HEK293 (cell line): ENCODE measurements at regions not wholly inside any gene's neighbourhood (a gene's known extent, or its start where the extent isn't known, plus 50 kb on each side); places are given as distances from the start of the nearest gene placed in this dataset.

Experiments used
- CTCF ChIA-PET: fragments of 350-600 bp; formaldehyde crosslinking; extraction: SDS; loops from one replicate; lab custom pipeline; 2021; ENCODE audit warnings: antibody characterized with exemption; lab: Yijun Ruan, JAX
- POLR2A ChIA-PET: fragments of 300-600 bp; formaldehyde crosslinking; extraction: SDS; loops from one replicate; lab custom pipeline; 2020; ENCODE audit warnings: antibody characterized with exemption, inconsistent platforms; lab: Yijun Ruan, JAX
- H3K27ac ChIP-seq: fragments of 200-500 bp; sonication (Bioruptor generic); 2 replicates; pipeline ENCODE4 v1.5.1; 2014; ENCODE audit warnings: low read depth, low read length, control low read depth, inconsistent platforms; ENCODE audit errors: extremely low read depth
- H3K36me3 ChIP-seq, 2 experiments: fragments of 200-500 bp in 1 of 2; sonication (Bioruptor generic) in 1 of 2; 1 replicate in 1 of 2; 2 replicates in 1 of 2; pipeline ENCODE4 v1.5.1; 2014 to 2017; ENCODE audit warnings: inconsistent platforms in 2 of 2, low read length in 2 of 2; ENCODE audit not compliant: control insufficient read depth in 2 of 2, insufficient read depth in 1 of 2
- H3K4me1 ChIP-seq: fragments of 200-500 bp; sonication (Bioruptor generic); 2 replicates; pipeline ENCODE4 v1.5.1; 2014; ENCODE audit warnings: mild to moderate bottlenecking, low read length, inconsistent platforms; ENCODE audit not compliant: control insufficient read depth, insufficient read depth
- H3K4me3 ChIP-seq: 2 replicates; pipeline ENCODE4 v1.5.1; 2011; ENCODE audit warnings: low read depth, mild to moderate bottlenecking, control low read depth, low read length, moderate library complexity
- H3K9me3 ChIP-seq: fragments of 200-500 bp; sonication (Bioruptor generic); 2 replicates; pipeline ENCODE4 v1.5.1; 2014; ENCODE audit warnings: low read depth, low read length, inconsistent platforms; ENCODE audit not compliant: control insufficient read depth, insufficient read depth
- GLI2 ChIP-seq: fragments of 450-650 bp; formaldehyde crosslinking; IDR thresholded peaks from 2 replicates; pipeline ENCODE4; 2017; ENCODE audit warnings: missing biosample characterization, missing genetic modification characterization, low read depth, borderline replicate concordance
- KLF16 ChIP-seq: fragments of 450-650 bp; formaldehyde crosslinking; IDR thresholded peaks from 2 replicates; pipeline ENCODE4 v1.5.1; 2017; ENCODE audit warnings: missing biosample characterization, missing genetic modification characterization
- KLF7 ChIP-seq: fragments of 450-650 bp; formaldehyde crosslinking; IDR thresholded peaks from 2 replicates; pipeline ENCODE4 v1.5.1; 2016; ENCODE audit warnings: missing biosample characterization, missing genetic modification characterization, borderline replicate concordance
- MEIS1 ChIP-seq: sonication (generic); formaldehyde crosslinking; IDR thresholded peaks from 2 replicates; pipeline ENCODE4 v1.8.1; 2022; ENCODE audit warnings: missing genetic modification reagents, mild to moderate bottlenecking, borderline replicate concordance
- MYNN ChIP-seq: fragments of 450-650 bp; formaldehyde crosslinking; IDR thresholded peaks from 2 replicates; pipeline ENCODE4 v1.5.1; 2016; ENCODE audit warnings: missing biosample characterization, missing genetic modification characterization, borderline replicate concordance
- MZF1 ChIP-seq: fragments of 450-650 bp; formaldehyde crosslinking; IDR thresholded peaks from 2 replicates; pipeline ENCODE4 v1.5.1; 2017; ENCODE audit warnings: missing biosample characterization, missing genetic modification characterization, borderline replicate concordance
- RBAK ChIP-seq: fragments of 450-650 bp; formaldehyde crosslinking; IDR thresholded peaks from 2 replicates; pipeline ENCODE4 v1.5.1; 2016; ENCODE audit warnings: missing biosample characterization, missing genetic modification characterization
- SCRT1 ChIP-seq: fragments of 450-650 bp; formaldehyde crosslinking; IDR thresholded peaks from 2 replicates; pipeline ENCODE4 v1.5.1; 2016; ENCODE audit warnings: missing biosample characterization, missing genetic modification characterization, borderline replicate concordance
- SETDB1 ChIP-seq: IDR thresholded peaks from one replicate; pipeline ENCODE4 v1.6.1; 2017; ENCODE audit warnings: mild to moderate bottlenecking, low read length, moderate library complexity, mixed read lengths; ENCODE audit not compliant: insufficient read length
- ZBTB21 ChIP-seq: fragments of 450-650 bp; formaldehyde crosslinking; IDR thresholded peaks from 2 replicates; pipeline ENCODE4 v1.5.1; 2017; ENCODE audit warnings: missing biosample characterization, missing genetic modification characterization
- ZNF146 ChIP-seq: fragments of 450-650 bp; formaldehyde crosslinking; IDR thresholded peaks from 2 replicates; pipeline ENCODE4 v1.5.1; 2016; ENCODE audit warnings: missing biosample characterization, missing genetic modification characterization
- ZNF155 ChIP-seq: fragments of 450-650 bp; formaldehyde crosslinking; IDR thresholded peaks from 2 replicates; pipeline ENCODE4 v1.5.1; 2016; ENCODE audit warnings: missing biosample characterization, missing genetic modification characterization
- ZNF211 ChIP-seq: fragments of 450-650 bp; formaldehyde crosslinking; IDR thresholded peaks from 2 replicates; pipeline ENCODE4 v1.5.1; 2016; ENCODE audit warnings: low read depth, missing biosample characterization, missing genetic modification characterization
- ZNF221 ChIP-seq: fragments of 450-650 bp; formaldehyde crosslinking; IDR thresholded peaks from 2 replicates; pipeline ENCODE4 v1.5.1; 2017; ENCODE audit warnings: missing biosample characterization, missing genetic modification characterization, borderline replicate concordance
- ZNF311 ChIP-seq: fragments of 450-650 bp; formaldehyde crosslinking; IDR thresholded peaks from 2 replicates; pipeline ENCODE4 v1.5.1; 2017; ENCODE audit warnings: missing biosample characterization, missing genetic modification characterization, borderline replicate concordance
- ZNF37A ChIP-seq: fragments of 450-650 bp; IDR thresholded peaks from 2 replicates; pipeline ENCODE4 v1.5.1; 2018; ENCODE audit warnings: missing biosample characterization, missing genetic modification characterization
- ZNF391 ChIP-seq: fragments of 450-650 bp; formaldehyde crosslinking; IDR thresholded peaks from 2 replicates; pipeline ENCODE4 v1.5.1; 2016; ENCODE audit warnings: low read depth, missing biosample characterization, missing genetic modification characterization, borderline replicate concordance
- ZNF426 ChIP-seq: fragments of 450-650 bp; formaldehyde crosslinking; IDR thresholded peaks from 2 replicates; pipeline ENCODE4 v1.5.1; 2017; ENCODE audit warnings: missing biosample characterization, missing genetic modification characterization, mild to moderate bottlenecking, inconsistent platforms, moderate library complexity
- ZNF530 ChIP-seq: fragments of 450-650 bp; formaldehyde crosslinking; IDR thresholded peaks from 2 replicates; pipeline ENCODE4 v1.5.1; 2016; ENCODE audit warnings: low read depth, missing biosample characterization, missing genetic modification characterization
- ZNF549 ChIP-seq: fragments of 450-650 bp; IDR thresholded peaks from 2 replicates; pipeline ENCODE4 v1.5.1; 2018; ENCODE audit warnings: missing biosample characterization, missing genetic modification characterization, mild to moderate bottlenecking, inconsistent platforms, moderate library complexity
- ZNF555 ChIP-seq: fragments of 450-650 bp; formaldehyde crosslinking; conservative IDR thresholded peaks from 2 replicates; pipeline ENCODE4 v1.5.1; 2017; ENCODE audit warnings: missing biosample characterization, mild to moderate bottlenecking, missing genetic modification characterization, inconsistent platforms
- ZNF571 ChIP-seq: fragments of 450-650 bp; formaldehyde crosslinking; IDR thresholded peaks from 2 replicates; pipeline ENCODE4 v1.5.0; 2017; ENCODE audit warnings: missing biosample characterization, missing genetic modification characterization
- ZNF660 ChIP-seq: fragments of 450-650 bp; IDR thresholded peaks from 2 replicates; pipeline ENCODE4 v1.5.1; 2018; ENCODE audit warnings: missing biosample characterization, mild to moderate bottlenecking, missing genetic modification characterization
- ZNF664 ChIP-seq: fragments of 450-650 bp; formaldehyde crosslinking; IDR thresholded peaks from 2 replicates; pipeline ENCODE4 v1.5.1; 2016; ENCODE audit warnings: missing biosample characterization, missing genetic modification characterization
- ZSCAN23 ChIP-seq: fragments of 450-650 bp; formaldehyde crosslinking; IDR thresholded peaks from 2 replicates; pipeline ENCODE4 v1.5.1; 2016; ENCODE audit warnings: missing biosample characterization, missing genetic modification characterization
- ZXDB ChIP-seq: fragments of 450-650 bp; formaldehyde crosslinking; IDR thresholded peaks from 2 replicates; pipeline ENCODE4 v1.5.1; 2016; ENCODE audit warnings: missing biosample characterization, missing genetic modification characterization
- TF ChIP-seq, protein P1 (sequence below): fragments of 450-650 bp; formaldehyde crosslinking; IDR thresholded peaks from 2 replicates; pipeline ENCODE4 v1.5.1; 2016; ENCODE audit warnings: missing biosample characterization, missing genetic modification characterization
- TF ChIP-seq, protein P2 (sequence below): fragments of 450-650 bp; formaldehyde crosslinking; optimal IDR thresholded peaks from 2 replicates; pipeline ENCODE3; 2016; ENCODE audit warnings: missing biosample characterization, mild to moderate bottlenecking, missing genetic modification characterization

DNA sequence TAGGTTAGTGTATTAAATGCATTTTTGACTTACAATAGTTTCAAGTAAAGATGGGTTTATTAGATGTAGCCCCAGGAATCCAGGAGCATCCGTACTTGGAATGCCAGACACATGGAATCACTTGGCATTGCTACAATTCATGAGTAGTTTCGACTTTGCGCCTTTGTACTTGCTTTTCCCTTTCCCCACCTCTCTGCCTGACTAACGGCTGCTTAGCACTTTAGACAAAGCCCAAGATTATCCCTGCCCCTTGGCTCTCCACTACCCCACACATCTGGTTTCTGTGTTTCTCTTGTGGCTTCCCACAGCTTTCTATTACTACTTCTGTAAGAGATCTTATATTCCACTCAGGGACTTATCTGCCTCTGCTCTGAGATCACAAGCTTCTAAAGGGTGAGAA, 397.7 kb upstream of the POU3F1 start (continued):
- no peak for TF ChIP-seq ZNF146 (tag by site-specific recombination)
- TF ChIP-seq ZNF571: no peak
- TF ChIP-seq MZF1: no peak
- no peak for TF ChIP-seq ZNF660

DNA sequence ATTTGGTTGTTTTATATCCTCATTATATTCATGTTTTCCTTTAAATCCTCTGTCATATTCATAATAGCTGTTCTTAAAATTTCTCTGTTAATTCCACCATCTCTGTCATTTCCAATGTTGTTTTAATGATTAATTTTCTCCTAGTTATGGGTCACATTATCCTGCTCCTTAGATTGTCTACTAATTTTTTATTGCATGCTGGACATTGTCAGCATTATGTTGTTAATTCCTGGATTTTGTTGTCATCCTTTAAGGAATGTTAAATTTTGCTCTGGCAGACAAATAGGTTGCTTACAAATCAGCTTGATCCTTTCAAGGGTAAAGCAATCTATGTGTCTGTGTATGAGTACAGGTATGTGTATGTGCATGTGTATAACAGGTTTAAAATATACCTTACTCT, 393.8 kb upstream of the POU3F1 start:
- Histone ChIP-seq H3K36me3 (no peaks in the 10 kb centered on the region), H3K9me3 (no peaks in the 10 kb centered on the region), H3K4me1 (no peaks in the 10 kb centered on the region), H3K27ac (no peak overlapping the region), H3K4me3 (no peak overlapping the region)
- CTCF ChIA-PET: interaction anchor here (0.6 kb wide), 1 partner anchor 69 kb away, joined by 3 read pairs; no protein-coding TSS in a partner anchor
- TF ChIP-seq SETDB1 (peak; percentile 64), RBAK (no peak), ZBTB21 (tag by site-specific recombination) (no peak)
- TF ChIP-seq, protein P1, sequence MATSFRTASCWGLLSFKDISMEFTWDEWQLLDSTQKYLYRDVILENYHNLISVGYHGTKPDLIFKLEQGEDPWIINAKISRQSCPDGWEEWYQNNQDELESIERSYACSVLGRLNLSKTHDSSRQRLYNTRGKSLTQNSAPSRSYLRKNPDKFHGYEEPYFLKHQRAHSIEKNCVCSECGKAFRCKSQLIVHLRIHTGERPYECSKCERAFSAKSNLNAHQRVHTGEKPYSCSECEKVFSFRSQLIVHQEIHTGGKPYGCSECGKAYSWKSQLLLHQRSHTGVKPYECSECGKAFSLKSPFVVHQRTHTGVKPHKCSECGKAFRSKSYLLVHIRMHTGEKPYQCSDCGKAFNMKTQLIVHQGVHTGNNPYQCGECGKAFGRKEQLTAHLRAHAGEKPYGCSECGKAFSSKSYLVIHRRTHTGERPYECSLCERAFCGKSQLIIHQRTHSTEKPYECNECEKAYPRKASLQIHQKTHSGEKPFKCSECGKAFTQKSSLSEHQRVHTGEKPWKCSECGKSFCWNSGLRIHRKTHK (tag by site-specific recombination): peak; percentile 93
- POLR2A ChIA-PET: no interaction called here

DNA sequence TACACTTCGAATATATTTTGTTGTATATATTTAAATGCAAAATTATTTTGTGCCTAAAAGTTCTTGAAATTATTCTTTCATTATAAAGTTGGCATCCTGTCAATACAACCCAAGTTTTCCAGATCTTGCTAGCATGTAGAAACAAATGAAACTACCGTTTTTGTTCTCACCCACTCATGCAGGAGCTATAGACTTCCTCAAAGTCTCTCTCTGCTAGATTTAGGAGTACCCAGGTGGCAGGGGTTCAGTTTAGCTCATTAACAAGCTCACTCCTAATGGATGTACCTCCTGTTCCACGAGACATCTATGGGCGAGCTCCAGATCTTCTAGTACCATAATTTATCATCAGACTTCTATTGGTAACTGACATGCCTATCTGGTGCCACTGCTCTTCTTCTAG, 390.2 kb upstream of the POU3F1 start:
- POLR2A ChIA-PET: no interaction called here
- Histone ChIP-seq H3K4me3 (no peak overlapping the region), H3K9me3 (no peaks in the 10 kb centered on the region), H3K4me1 (no peaks in the 10 kb centered on the region), H3K36me3 (no peaks in the 10 kb centered on the region), H3K27ac (no peak overlapping the region)
- TF ChIP-seq ZNF530: no peak
- no peak for TF ChIP-seq ZSCAN23
- TF ChIP-seq MEIS1 (CRISPR knock-in tag): no peak
- TF ChIP-seq KLF7 (tag by site-specific recombination): no peak
- no peak for TF ChIP-seq ZNF37A
- TF ChIP-seq ZNF549: no peak
- no peak for TF ChIP-seq ZNF555 (tag by site-specific recombination)
- no peak for TF ChIP-seq GLI2
- no peak for TF ChIP-seq ZNF664 (tag by site-specific recombination)
- TF ChIP-seq ZNF221 (tag by site-specific recombination): no peak
- TF ChIP-seq ZNF391 (tag by site-specific recombination): no peak
- TF ChIP-seq, protein P2, sequence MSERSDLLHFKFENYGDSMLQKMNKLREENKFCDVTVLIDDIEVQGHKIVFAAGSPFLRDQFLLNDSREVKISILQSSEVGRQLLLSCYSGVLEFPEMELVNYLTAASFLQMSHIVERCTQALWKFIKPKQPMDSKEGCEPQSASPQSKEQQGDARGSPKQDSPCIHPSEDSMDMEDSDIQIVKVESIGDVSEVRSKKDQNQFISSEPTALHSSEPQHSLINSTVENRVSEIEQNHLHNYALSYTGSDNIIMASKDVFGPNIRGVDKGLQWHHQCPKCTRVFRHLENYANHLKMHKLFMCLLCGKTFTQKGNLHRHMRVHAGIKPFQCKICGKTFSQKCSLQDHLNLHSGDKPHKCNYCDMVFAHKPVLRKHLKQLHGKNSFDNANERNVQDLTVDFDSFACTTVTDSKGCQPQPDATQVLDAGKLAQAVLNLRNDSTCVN (tag by site-specific recombination): no peak
- no peak for TF ChIP-seq ZNF211 (tag by site-specific recombination)
- no peak for TF ChIP-seq ZNF311 (tag by site-specific recombination)
- TF ChIP-seq ZXDB (tag by site-specific recombination): no peak
- TF ChIP-seq SCRT1 (tag by site-specific recombination): no peak
- TF ChIP-seq KLF16 (tag by site-specific recombination): no peak
- no peak for TF ChIP-seq MYNN (tag by site-specific recombination)
- no peak for TF ChIP-seq ZNF155
- no peak for TF ChIP-seq ZNF426 (tag by site-specific recombination)
- CTCF ChIA-PET: interaction anchor here (0.7 kb wide), 1 partner anchor 15 kb away, joined by 4 read pairs; no protein-coding TSS in a partner anchor
